H1 (cell line): ENCODE measurements at regions not wholly inside any gene's neighbourhood (a gene's known extent, or its start where the extent isn't known, plus 50 kb on each side); places are given as distances from the start of the nearest gene placed in this dataset.

ENCODE experiments used
- CTCF ChIA-PET: fragments of 300-600 bp; sonication (Branson Sonifier 250); formaldehyde crosslinking; loops from one replicate; lab custom pipeline; 2021; ENCODE audit not compliant: partially characterized antibody; lab: Charles Lee
- POLR2A ChIA-PET: fragments of 300-600 bp; sonication (Branson Sonifier 250); formaldehyde crosslinking; loops from one replicate; lab custom pipeline; 2021; ENCODE audit warnings: inconsistent platforms; ENCODE audit not compliant: partially characterized antibody; lab: Charles Lee
- DNase-seq, 2 experiments: peaks; one replicate each; pipeline versions ENCODE4 v3.0.0 to v3.0.0-alpha.2; 2010 to 2022; ENCODE audit warnings: low spot score in 2 of 2, low read depth in 1 of 2, mixed read lengths in 1 of 2
- FAIRE-seq: peaks from 2 replicates; lab custom pipeline; 2011; peaks lifted over from hg19 to GRCh38; lab: Jason Lieb, UNC
- H2AFZ ChIP-seq: 2 replicates; pipeline ENCODE4 v1.8.1; 2012; ENCODE audit warnings: low read length, inconsistent platforms
- H2AK5ac ChIP-seq: 2 replicates; pipeline ENCODE4 v1.6.1; 2013; ENCODE audit warnings: low read depth, low read length
- H2BK120ac ChIP-seq: replicated peaks from 2 replicates; pipeline ENCODE3; 2013; ENCODE audit warnings: low read depth, low read length, inconsistent platforms
- H2BK12ac ChIP-seq: 2 replicates; pipeline ENCODE4 v1.6.1; 2013; ENCODE audit warnings: low read depth, low read length
- H2BK15ac ChIP-seq: 2 replicates; pipeline ENCODE4 v1.6.1; 2013; ENCODE audit warnings: low read length
- H2BK20ac ChIP-seq: 2 replicates; pipeline ENCODE4 v1.6.1; 2013; ENCODE audit warnings: low read length
- H2BK5ac ChIP-seq: 2 replicates; pipeline ENCODE4 v1.6.1; 2013; ENCODE audit warnings: low read depth, low read length
- H3K14ac ChIP-seq: 2 replicates; pipeline ENCODE4 v1.6.1; 2013; ENCODE audit warnings: inconsistent platforms; ENCODE audit not compliant: insufficient read length
- H3K18ac ChIP-seq: 2 replicates; pipeline ENCODE4 v1.6.1; 2013; ENCODE audit warnings: low read length; ENCODE audit errors: extremely low read depth
- H3K23ac ChIP-seq: 2 replicates; pipeline ENCODE4 v1.6.1; 2013; ENCODE audit warnings: inconsistent platforms; ENCODE audit not compliant: insufficient read length
- H3K23me2 ChIP-seq: 2 replicates; pipeline ENCODE4 v1.6.1; 2013; ENCODE audit warnings: low read depth, low read length
- H3K27ac ChIP-seq: 2 replicates; pipeline ENCODE4 v1.6.1; 2011; ENCODE audit warnings: low read depth, low read length, inconsistent platforms
- H3K27me3 ChIP-seq, 4 experiments: replicated peaks in 1 of 4; 1 replicate in 1 of 4; 2 replicates in 3 of 4; pipeline versions ENCODE4 v1.6.1 to v1.8.1; 2011 to 2013; ENCODE audit warnings: low read length in 3 of 4, mild to moderate bottlenecking in 3 of 4, inconsistent platforms in 2 of 4, mixed read lengths in 2 of 4, moderate library complexity in 1 of 4; ENCODE audit not compliant: control insufficient read depth in 3 of 4, insufficient read depth in 3 of 4; ENCODE audit errors: extremely low read depth in 1 of 4
- H3K36me3 ChIP-seq, 4 experiments: 2 replicates each; pipeline versions ENCODE4 v1.6.1 to v1.8.1; 2011 to 2013; ENCODE audit warnings: mild to moderate bottlenecking in 4 of 4, low read length in 3 of 4, moderate library complexity in 2 of 4, control low read depth in 1 of 4, inconsistent platforms in 1 of 4; ENCODE audit not compliant: insufficient read depth in 4 of 4, control insufficient read depth in 2 of 4
- H3K4ac ChIP-seq: replicated peaks from 2 replicates; pipeline ENCODE3; 2013; ENCODE audit warnings: low read length, low read depth, mixed read lengths, inconsistent platforms; ENCODE audit not compliant: insufficient read length
- H3K4me1 ChIP-seq, 4 experiments: replicated peaks in 1 of 4; 1 replicate in 1 of 4; 2 replicates in 3 of 4; pipeline versions ENCODE4 v1.6.1 to v1.8.1; 2011 to 2013; ENCODE audit warnings: low read length in 3 of 4, inconsistent platforms in 2 of 4, mixed read lengths in 1 of 4; ENCODE audit not compliant: insufficient read depth in 4 of 4, control insufficient read depth in 3 of 4
- H3K4me2 ChIP-seq, 2 experiments: 2 replicates each; pipeline versions ENCODE4 v1.6.1 to v1.8.1; 2011 to 2013; ENCODE audit warnings: low read depth in 2 of 2, low read length in 2 of 2, control low read depth in 1 of 2, inconsistent platforms in 1 of 2, mild to moderate bottlenecking in 1 of 2; ENCODE audit not compliant: insufficient read depth in 1 of 2
- H3K4me3 ChIP-seq, 4 experiments: fragments of 200-600, 300-600 bp in 1 of 4; sonication (generic), shearing (Covaris generic), sonication (Bioruptor Twin) in 1 of 4; 2 replicates each; pipeline versions ENCODE4 v1.5.1 to v1.8.1; 2011 to 2016; ENCODE audit warnings: low read length in 4 of 4, low read depth in 3 of 4, control low read depth in 2 of 4, inconsistent platforms in 2 of 4, mild to moderate bottlenecking in 2 of 4, mixed read lengths in 1 of 4, moderate library complexity in 1 of 4; ENCODE audit not compliant: insufficient read depth in 2 of 4; ENCODE audit errors: extremely low read depth in 1 of 4
- H3K56ac ChIP-seq: replicated peaks from 2 replicates; pipeline ENCODE3; 2013; ENCODE audit warnings: low read depth, mild to moderate bottlenecking, mixed read lengths, low read length, inconsistent platforms; ENCODE audit not compliant: insufficient read length
- H3K79me1 ChIP-seq: 2 replicates; pipeline ENCODE4 v1.6.1; 2013; ENCODE audit warnings: low read depth, low read length, control low read depth
- H3K79me2 ChIP-seq, 2 experiments: 2 replicates each; pipeline versions ENCODE4 v1.6.1 to v1.8.1; 2012 to 2013; ENCODE audit warnings: low read length in 2 of 2, mild to moderate bottlenecking in 2 of 2, inconsistent platforms in 1 of 2; ENCODE audit not compliant: insufficient read depth in 2 of 2, control insufficient read depth in 1 of 2
- H3K9ac ChIP-seq, 4 experiments: replicated peaks in 1 of 4; 1 replicate in 1 of 4; 2 replicates in 3 of 4; pipeline versions ENCODE4 v1.6.1 to v1.8.1; 2011 to 2013; ENCODE audit warnings: low read depth in 3 of 4, low read length in 3 of 4, control low read depth in 2 of 4, mild to moderate bottlenecking in 2 of 4, moderate library complexity in 2 of 4, inconsistent platforms in 1 of 4; ENCODE audit errors: extremely low read depth in 1 of 4
- H3K9me3 ChIP-seq, 2 experiments: 2 replicates each; pipeline versions ENCODE4 v1.6.1 to v1.8.1; 2012 to 2013; ENCODE audit warnings: mild to moderate bottlenecking in 2 of 2, moderate library complexity in 2 of 2, control low read depth in 1 of 2, inconsistent platforms in 1 of 2, low read depth in 1 of 2, low read length in 1 of 2, mixed read lengths in 1 of 2; ENCODE audit not compliant: insufficient read depth in 2 of 2
- H4K20me1 ChIP-seq, 2 experiments: replicated peaks in 1 of 2; 2 replicates each; pipeline versions ENCODE3 to v1.8.1; 2011 to 2013; ENCODE audit warnings: inconsistent platforms in 2 of 2, low read length in 2 of 2, mild to moderate bottlenecking in 1 of 2; ENCODE audit not compliant: insufficient read depth in 2 of 2, control insufficient read depth in 1 of 2
- H4K5ac ChIP-seq: 2 replicates; pipeline ENCODE4 v1.6.1; 2013; ENCODE audit warnings: low read length, low read depth, mixed read lengths, inconsistent platforms; ENCODE audit not compliant: insufficient read length
- H4K8ac ChIP-seq: 2 replicates; pipeline ENCODE4 v1.8.0; 2013; ENCODE audit warnings: mild to moderate bottlenecking, moderate library complexity, low read length, inconsistent platforms; ENCODE audit not compliant: insufficient read depth; ENCODE audit errors: extremely low read depth
- H4K91ac ChIP-seq: replicated peaks from 2 replicates; pipeline ENCODE3; 2013; ENCODE audit warnings: low read length, mixed read lengths, inconsistent platforms; ENCODE audit not compliant: insufficient read length
- ASH2L ChIP-seq: fragments of 200-600, 300-600 bp; sonication (generic); IDR thresholded peaks from one replicate; pipeline ENCODE4 v1.7.1; 2017; ENCODE audit warnings: low read length
- CEBPB ChIP-seq: IDR thresholded peaks from 2 replicates; pipeline ENCODE4 v1.6.1; 2012; ENCODE audit warnings: low read depth, low read length
- CREB1 ChIP-seq: IDR thresholded peaks from 2 replicates; pipeline ENCODE4 v1.6.1; 2012; ENCODE audit warnings: inconsistent platforms
- GTF2F1 ChIP-seq: IDR thresholded peaks from 2 replicates; pipeline ENCODE4 v1.6.1; 2012; ENCODE audit warnings: low read depth, low read length, improper control_type of control experiment, borderline replicate concordance
- KDM4A ChIP-seq: IDR thresholded peaks from one replicate; pipeline ENCODE4 v1.7.1; 2012; ENCODE audit warnings: low read depth, mild to moderate bottlenecking, moderate library complexity, low read length, inconsistent platforms; ENCODE audit not compliant: severe bottlenecking
- SIX5 ChIP-seq: IDR thresholded peaks from 2 replicates; pipeline ENCODE4 v1.6.1; 2011; ENCODE audit warnings: mild to moderate bottlenecking, low read depth, low read length
- WGBS, 2 experiments: shearing (Covaris generic) in 1 of 2; methylation state at CpG; one replicate each; pipeline versions ENCODE4 v1.1.6 to v1.1.7; 2013 to 2015; ENCODE audit warnings: low lambda C conversion rate in 2 of 2, mixed read lengths in 2 of 2, inconsistent platforms in 1 of 2, low coverage in 1 of 2, missing lambda C conversion rate in 1 of 2; ENCODE audit not compliant: insufficient replicate concordance in 2 of 2, insufficient coverage in 1 of 2, insufficient read length in 1 of 2; ENCODE audit errors: extremely low coverage in 1 of 2, missing lambda C conversion rate in 1 of 2; 5-methylcytosine and 5-hydroxymethylcytosine counted together

GRCh38 chr18:76255070-76255683 lies 239.9 kb downstream of the ZNF516 start:
- H2BK20ac ChIP-seq: no peak overlapping the region
- H3K9me3 ChIP-seq: no peaks in the 10 kb centered on the region
- no peaks in the 10 kb centered on the region for H3K79me1 ChIP-seq
- H2AK5ac ChIP-seq: no peak overlapping the region
- H3K4me1 ChIP-seq: peaks cover 0 to 8% (median 5%) of the 10 kb centered on the region in 4 experiments; a peak in 4 of 7 replicates
- no peaks in the 10 kb centered on the region for H3K27me3 ChIP-seq
- H2BK120ac ChIP-seq: no peak overlapping the region
- H3K14ac ChIP-seq: no peak overlapping the region
- no peak overlapping the region for H3K9ac ChIP-seq
- no peaks in the 10 kb centered on the region for H4K20me1 ChIP-seq
- no peak for DNase-seq
- FAIRE-seq: no peak
- H2BK12ac ChIP-seq: no peak overlapping the region
- WGBS, 2 experiments: 92% methylated on average over 23 of the region's 23 CpGs; no CpG with 5 or more reads in 1 of the 2 experiments
- ChIA-PET POLR2A (no interaction called here), CTCF (interaction anchor here (0.7 to 1.4 kb wide), 5 partner anchors 10 to 370 kb away, joined by 3 to 4 read pairs (median 3); no protein-coding TSS in a partner anchor)
- no peak overlapping the region for H2BK5ac ChIP-seq
- H3K36me3 ChIP-seq: no peaks in the 10 kb centered on the region
- H4K91ac ChIP-seq: no peak overlapping the region
- H4K8ac ChIP-seq: no peak overlapping the region
- no peak overlapping the region for H3K56ac ChIP-seq
- no peak overlapping the region for H2BK15ac ChIP-seq
- H4K5ac ChIP-seq: no peak overlapping the region
- no peaks in the 10 kb centered on the region for H3K79me2 ChIP-seq
- no peak overlapping the region for H3K18ac ChIP-seq
- H3K23me2 ChIP-seq: no peaks in the 10 kb centered on the region; the same call in 1 of the 2 replicates
- no peak overlapping the region for H3K4ac ChIP-seq
- no peak overlapping the region for H3K4me3 ChIP-seq
- no peak overlapping the region for H3K4me2 ChIP-seq
- H3K27ac ChIP-seq: no peak overlapping the region
- no peak overlapping the region for H3K23ac ChIP-seq
- H2AFZ ChIP-seq: no peak overlapping the region
- TF ChIP-seq GTF2F1 (no peak), SIX5 (no peak), KDM4A (no peak), CREB1 (no peak), CEBPB (no peak), ASH2L (no peak)
